Breast epithelium (tissue), 3 donors: ENCODE measurements at regions not wholly inside any gene's neighbourhood (a gene's known extent, or its start where the extent isn't known, plus 50 kb on each side); places are given as distances from the start of the nearest gene placed in this dataset.
"Not testable (repeated sequence)": the region's sequence is repeated elsewhere in the genome, so short reads cannot be mapped to it uniquely, and the experiment has no call there.

Experiments
- POLR2A ChIP-seq: fragments of 450-650 bp; IDR thresholded peaks from one replicate; pipeline ENCODE4 v1.6.1; 2016; ENCODE audit warnings: antibody characterized with exemption, mild to moderate bottlenecking, moderate library complexity
- POLR2AphosphoS5 ChIP-seq, 3 donors: sonication (generic); formaldehyde crosslinking; IDR thresholded peaks; one replicate each; pipeline ENCODE4 v1.6.1; 2017; ENCODE audit warnings: antibody characterized with exemption in 3 of 3
- TF ChIP-seq, protein P1 (sequence below), 3 donors: fragments of 450-650 bp; IDR thresholded peaks; one replicate each; pipeline ENCODE4 v1.5.1; 2016 to 2017; ENCODE audit warnings: antibody characterized with exemption in 3 of 3, mild to moderate bottlenecking in 3 of 3, moderate library complexity in 3 of 3

DNA sequence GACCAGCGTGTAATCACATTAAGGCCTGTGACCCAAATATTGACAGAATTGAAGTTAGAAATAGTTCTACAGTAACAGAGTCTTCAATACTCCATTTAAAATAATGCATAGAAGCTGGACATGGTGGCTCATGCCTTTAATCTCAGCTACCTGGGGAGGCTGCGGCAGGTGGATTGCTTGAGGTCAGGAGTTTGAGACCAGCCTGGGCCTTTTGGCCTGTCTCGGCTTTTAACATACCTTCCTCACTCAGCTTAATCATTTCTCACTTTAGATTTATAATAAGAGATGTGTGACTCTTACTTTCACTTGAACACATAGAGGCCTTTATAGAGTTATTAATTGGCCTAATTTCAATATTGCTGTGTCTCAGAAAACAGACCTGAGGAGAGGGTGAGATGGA is 454.9 kb downstream of the SPATA31A1 start:
- TF ChIP-seq POLR2AphosphoS5 (IDR thresholded peaks at IDR 0.05); POLR2A: not testable (repeated sequence)
- TF ChIP-seq, protein P1, sequence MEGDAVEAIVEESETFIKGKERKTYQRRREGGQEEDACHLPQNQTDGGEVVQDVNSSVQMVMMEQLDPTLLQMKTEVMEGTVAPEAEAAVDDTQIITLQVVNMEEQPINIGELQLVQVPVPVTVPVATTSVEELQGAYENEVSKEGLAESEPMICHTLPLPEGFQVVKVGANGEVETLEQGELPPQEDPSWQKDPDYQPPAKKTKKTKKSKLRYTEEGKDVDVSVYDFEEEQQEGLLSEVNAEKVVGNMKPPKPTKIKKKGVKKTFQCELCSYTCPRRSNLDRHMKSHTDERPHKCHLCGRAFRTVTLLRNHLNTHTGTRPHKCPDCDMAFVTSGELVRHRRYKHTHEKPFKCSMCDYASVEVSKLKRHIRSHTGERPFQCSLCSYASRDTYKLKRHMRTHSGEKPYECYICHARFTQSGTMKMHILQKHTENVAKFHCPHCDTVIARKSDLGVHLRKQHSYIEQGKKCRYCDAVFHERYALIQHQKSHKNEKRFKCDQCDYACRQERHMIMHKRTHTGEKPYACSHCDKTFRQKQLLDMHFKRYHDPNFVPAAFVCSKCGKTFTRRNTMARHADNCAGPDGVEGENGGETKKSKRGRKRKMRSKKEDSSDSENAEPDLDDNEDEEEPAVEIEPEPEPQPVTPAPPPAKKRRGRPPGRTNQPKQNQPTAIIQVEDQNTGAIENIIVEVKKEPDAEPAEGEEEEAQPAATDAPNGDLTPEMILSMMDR (IDR thresholded peaks at IDR 0.05), result not testable (repeated sequence)
